ENCODE measurements at regions not wholly inside any gene's neighbourhood (a gene's known extent, or its start where the extent isn't known, plus 50 kb on each side); places are given as distances from the start of the nearest gene placed in this dataset.
A peak's percentile ranks its signal among the peaks of the same experiment; 100 is the strongest.

DNA sequence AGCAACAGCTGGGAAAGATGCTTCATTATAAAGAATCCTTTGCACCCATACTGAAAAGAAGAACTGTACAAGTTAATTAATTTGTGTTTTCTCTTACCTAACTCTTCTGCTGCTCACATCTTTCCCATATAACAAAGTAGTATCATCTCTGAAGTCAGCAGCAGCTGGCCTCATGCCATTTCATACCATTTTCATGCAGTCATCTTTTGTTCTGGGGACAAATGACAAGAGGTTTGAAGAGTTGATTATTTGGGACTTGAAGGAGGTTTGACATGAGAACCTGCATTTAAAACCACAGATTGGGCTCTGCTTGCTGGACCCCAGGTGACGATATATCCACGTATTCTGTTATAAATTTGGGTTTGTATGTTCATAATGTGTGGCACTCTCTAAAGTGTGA lies 430.3 kb downstream of the SPRY1 start:
- TF ChIP-seq, protein P1, sequence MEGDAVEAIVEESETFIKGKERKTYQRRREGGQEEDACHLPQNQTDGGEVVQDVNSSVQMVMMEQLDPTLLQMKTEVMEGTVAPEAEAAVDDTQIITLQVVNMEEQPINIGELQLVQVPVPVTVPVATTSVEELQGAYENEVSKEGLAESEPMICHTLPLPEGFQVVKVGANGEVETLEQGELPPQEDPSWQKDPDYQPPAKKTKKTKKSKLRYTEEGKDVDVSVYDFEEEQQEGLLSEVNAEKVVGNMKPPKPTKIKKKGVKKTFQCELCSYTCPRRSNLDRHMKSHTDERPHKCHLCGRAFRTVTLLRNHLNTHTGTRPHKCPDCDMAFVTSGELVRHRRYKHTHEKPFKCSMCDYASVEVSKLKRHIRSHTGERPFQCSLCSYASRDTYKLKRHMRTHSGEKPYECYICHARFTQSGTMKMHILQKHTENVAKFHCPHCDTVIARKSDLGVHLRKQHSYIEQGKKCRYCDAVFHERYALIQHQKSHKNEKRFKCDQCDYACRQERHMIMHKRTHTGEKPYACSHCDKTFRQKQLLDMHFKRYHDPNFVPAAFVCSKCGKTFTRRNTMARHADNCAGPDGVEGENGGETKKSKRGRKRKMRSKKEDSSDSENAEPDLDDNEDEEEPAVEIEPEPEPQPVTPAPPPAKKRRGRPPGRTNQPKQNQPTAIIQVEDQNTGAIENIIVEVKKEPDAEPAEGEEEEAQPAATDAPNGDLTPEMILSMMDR (IDR thresholded peaks at IDR 0.05; ENCODE audit: insufficient read depth, low read depth, low read length), result no peak
- CTCF ChIA-PET, result no interaction called here
- POLR2A ChIA-PET, result no interaction called here
- Histone ChIP-seq H3K4me3 (ENCODE audit: low read depth, low read length) (no peak overlapping the region), H3K27me3 (ENCODE audit: control insufficient read depth, insufficient read depth, low read length) (no peaks in the 10 kb centered on the region), H3K36me3 (ENCODE audit: control insufficient read depth, insufficient read depth, low read length) (no peaks in the 10 kb centered on the region)
- no peak for DNase-seq (ENCODE audit: low read depth)

DNA sequence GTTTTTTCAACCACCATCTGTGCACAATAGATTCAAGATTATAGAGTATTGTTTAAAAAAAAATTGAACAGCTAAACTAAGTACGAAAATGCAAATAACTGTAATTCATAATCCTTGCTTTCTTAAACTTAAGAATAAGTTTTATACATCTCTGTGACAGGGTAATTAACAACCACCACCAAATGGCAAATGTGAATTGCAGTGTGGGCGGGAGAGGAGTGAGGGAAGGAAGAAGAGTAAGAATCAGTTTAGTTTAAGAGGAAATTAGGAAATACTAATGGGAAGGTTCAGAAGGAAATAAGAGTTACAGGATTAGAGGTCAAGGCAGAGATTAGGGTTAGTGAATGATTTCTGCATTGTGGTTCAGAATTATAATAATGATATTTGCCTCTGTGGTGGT lies 430.9 kb downstream of the SPRY1 start:
- no peaks in the 10 kb centered on the region for H3K36me3 ChIP-seq (ENCODE audit: control insufficient read depth, insufficient read depth, low read length)

DNA sequence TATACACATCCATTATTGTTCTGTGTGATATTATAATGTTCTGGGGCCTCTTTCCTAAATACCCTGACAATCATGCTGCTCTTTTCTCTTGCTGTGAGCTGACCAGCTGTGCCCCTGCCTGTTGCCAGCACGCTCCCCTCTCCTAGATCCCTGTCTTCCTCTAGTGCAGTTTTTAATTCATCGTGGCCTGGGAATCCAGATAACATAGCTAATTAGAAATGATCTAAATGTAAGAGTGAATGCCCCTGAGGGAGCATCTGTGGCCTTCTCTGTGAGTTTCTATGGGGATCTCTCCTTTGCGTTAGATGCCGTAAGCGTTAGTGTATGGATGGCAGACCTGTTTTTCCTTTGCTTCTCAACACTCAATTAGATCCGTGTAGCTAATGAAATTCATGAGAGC lies 434.3 kb downstream of the SPRY1 start:
- H3K36me3 ChIP-seq (ENCODE audit: control insufficient read depth, insufficient read depth, low read length), result no peaks in the 10 kb centered on the region
- ChIA-PET POLR2A (no interaction called here), CTCF (interaction anchor here (0.8 kb wide), 1 partner anchor 24 kb away, joined by 3 read pairs; no protein-coding TSS in a partner anchor)
- H3K27me3 ChIP-seq (ENCODE audit: control insufficient read depth, insufficient read depth, low read length), result no peaks in the 10 kb centered on the region
- DNase-seq (ENCODE audit: low read depth), result no peak
- H3K4me3 ChIP-seq (ENCODE audit: low read depth, low read length), result no peak overlapping the region
- TF ChIP-seq, protein P1 (IDR thresholded peaks at IDR 0.05; ENCODE audit: insufficient read depth, low read depth, low read length), result no peak

More for the DNA sequence above, 430.9 kb downstream of the SPRY1 start:
- ChIA-PET POLR2A (no interaction called here), CTCF (no interaction called here)
- H3K27me3 ChIP-seq (ENCODE audit: control insufficient read depth, insufficient read depth, low read length), result no peaks in the 10 kb centered on the region
- no peak overlapping the region for H3K4me3 ChIP-seq (ENCODE audit: low read depth, low read length)
- TF ChIP-seq, protein P1 (IDR thresholded peaks at IDR 0.05; ENCODE audit: insufficient read depth, low read depth, low read length), result no peak
- DNase-seq (ENCODE audit: low read depth), result no peak

DNA sequence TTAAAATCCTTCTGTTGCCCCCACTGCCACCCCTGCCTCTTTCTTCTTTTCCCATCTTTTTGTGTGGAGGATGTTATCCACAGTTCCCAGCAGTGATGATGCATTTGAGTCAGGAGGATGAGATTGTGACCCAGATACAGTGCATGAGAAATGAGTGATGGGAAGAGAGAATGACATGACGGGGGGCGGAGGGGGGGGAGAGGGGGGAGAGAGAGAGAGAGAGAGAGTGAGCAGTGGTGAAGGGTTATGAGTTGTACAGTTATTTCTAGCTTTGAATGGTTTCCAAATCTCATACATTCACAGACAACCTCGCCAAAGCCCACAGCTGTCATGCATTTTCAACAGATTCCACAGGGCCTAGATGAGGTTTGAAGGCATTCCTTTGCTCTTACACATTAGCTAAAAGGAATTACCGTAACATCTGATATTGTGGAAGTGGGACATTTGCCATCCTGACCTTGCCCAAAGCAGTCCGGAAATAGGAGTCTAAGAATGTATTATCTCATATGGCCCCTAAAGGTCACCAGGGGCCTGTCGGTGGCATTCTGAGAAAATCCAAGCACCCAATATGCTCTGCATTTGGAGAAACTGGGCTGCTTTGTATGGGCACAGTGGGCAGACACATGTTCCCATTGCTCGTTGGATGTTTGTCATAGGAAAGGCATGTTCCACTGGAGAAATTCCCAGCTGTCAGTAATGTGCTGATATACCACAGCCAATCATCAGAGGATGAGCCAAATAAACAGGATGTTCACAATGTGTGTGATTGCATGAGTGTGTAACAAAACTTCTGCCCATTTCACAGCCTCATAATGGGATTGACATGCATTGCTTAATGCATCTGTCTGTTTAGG lies 435.8 kb downstream of the SPRY1 start:
- CTCF ChIA-PET, result interaction anchor here (1.0 kb wide), 1 partner anchor 436 kb away, joined by 3 read pairs; the partner anchor contains the start of gene SPRY1

DNA sequence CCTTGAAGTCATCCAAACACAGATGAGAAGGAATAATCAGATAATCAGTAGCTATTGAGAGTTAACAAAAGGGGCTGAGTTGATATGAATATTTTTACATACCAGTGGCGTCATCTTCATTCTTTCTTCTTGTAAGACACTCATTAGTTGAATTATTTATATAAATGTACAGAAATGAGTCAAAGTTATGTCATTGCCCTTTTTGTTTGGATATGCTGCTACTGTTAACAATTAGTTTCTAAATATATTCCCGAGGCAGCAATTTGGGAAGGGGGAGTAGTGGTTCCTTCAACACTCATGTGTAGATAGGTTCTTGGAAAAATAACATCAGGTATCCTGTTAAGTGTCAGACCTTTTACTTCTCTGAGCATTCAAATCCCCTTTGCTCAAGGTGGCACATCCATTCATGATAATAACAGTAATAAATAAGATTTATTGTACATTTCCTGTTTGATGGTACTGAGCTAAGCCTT lies 436.6 kb downstream of the SPRY1 start:
- POLR2A ChIA-PET, result interaction anchor here (0.6 kb wide), 1 partner anchor 216 kb away, joined by 3 read pairs; no protein-coding TSS in a partner anchor
- no peak for DNase-seq (ENCODE audit: low read depth)

More for the DNA sequence above, 435.8 kb downstream of the SPRY1 start:
- TF ChIP-seq, protein P1 (IDR thresholded peaks at IDR 0.05; ENCODE audit: insufficient read depth, low read depth, low read length), result no peak
- Histone ChIP-seq H3K27me3 (ENCODE audit: control insufficient read depth, insufficient read depth, low read length) (no peaks in the 10 kb centered on the region), H3K4me3 (ENCODE audit: low read depth, low read length) (no peak overlapping the region), H3K36me3 (ENCODE audit: control insufficient read depth, insufficient read depth, low read length) (no peaks in the 10 kb centered on the region)
- DNase-seq (ENCODE audit: low read depth), result peak; percentile 97
- POLR2A ChIA-PET, result interaction anchor here (0.6 kb wide), 1 partner anchor 705 kb away, joined by 4 read pairs; no protein-coding TSS in a partner anchor

More for the DNA sequence above, 436.6 kb downstream of the SPRY1 start:
- Histone ChIP-seq H3K36me3 (ENCODE audit: control insufficient read depth, insufficient read depth, low read length) (no peaks in the 10 kb centered on the region), H3K4me3 (ENCODE audit: low read depth, low read length) (no peak overlapping the region), H3K27me3 (ENCODE audit: control insufficient read depth, insufficient read depth, low read length) (no peaks in the 10 kb centered on the region)
- CTCF ChIA-PET, result interaction anchor here (1.0 kb wide), 1 partner anchor 437 kb away, joined by 3 read pairs; the partner anchor contains the start of gene SPRY1
- TF ChIP-seq, protein P1 (IDR thresholded peaks at IDR 0.05; ENCODE audit: insufficient read depth, low read depth, low read length), result no peak
